HCT116 (cell line): ENCODE measurements at regions not wholly inside any gene's neighbourhood (a gene's known extent, or its start where the extent isn't known, plus 50 kb on each side); places are given as distances from the start of the nearest gene placed in this dataset.

Experiments used
- ATAC-seq: fragments of 200-7000 bp; cut with Tn5 transposase; 2 replicates; pipeline ENCODE4 v1.9.1; 2020; ENCODE audit warnings: mild to moderate bottlenecking, moderate library complexity
- BruUV-seq: library from RNA; stranded (reverse); fragments of 400-500 nt; replicated peaks from 2 replicates; lab custom pipeline; 2021; lab: Mats Ljungman, UMichigan
- CTCF ChIA-PET: fragments of 300-600 bp; sonication (Branson Sonifier 250); formaldehyde crosslinking; loops from one replicate; lab custom pipeline; 2021; ENCODE audit warnings: antibody characterized with exemption; lab: Charles Lee
- POLR2A ChIA-PET: fragments of 300-600, 350-600 bp; sonication (Branson Sonifier 250); formaldehyde crosslinking; loops from one replicate; lab custom pipeline; 2021; ENCODE audit warnings: antibody characterized with exemption; lab: Charles Lee
- RAD21 ChIA-PET, 2 experiments: fragments of 300-600 bp; sonication (Branson Sonifier 250); formaldehyde crosslinking; loops; one replicate each; lab custom pipeline; 2023; ENCODE audit warnings: low total read pairs in 2 of 2; ENCODE audit not compliant: uncharacterized antibody in 2 of 2, unreplicated experiment in 2 of 2, low non-redundant PET in 1 of 2; lab: Charles Lee
- DNase-seq: peaks from one replicate; pipeline ENCODE4 v3.0.0-alpha.2; 2010; ENCODE audit warnings: low read depth, low spot score
- H2AFZ ChIP-seq: fragments of 200-600 bp; shearing (Covaris generic), sonication (generic); 2 replicates; pipeline ENCODE4 v1.6.1; 2017; ENCODE audit warnings: low read depth, mixed run types, mixed read lengths, antibody characterized with exemption, low read length; ENCODE audit not compliant: poor library complexity, severe bottlenecking
- H3K27ac ChIP-seq: 2 replicates; pipeline ENCODE4 v1.5.1; 2012; ENCODE audit warnings: low read depth, low read length
- H3K27me3 ChIP-seq: fragments of 200-600 bp; sonication (generic); 2 replicates; pipeline ENCODE4 v1.6.1; 2016; ENCODE audit warnings: mixed run types, low read length, mixed read lengths; ENCODE audit not compliant: insufficient read depth
- H3K36me3 ChIP-seq, 2 experiments: fragments of 200-500 bp in 1 of 2; fragments of 200-600 bp in 1 of 2; sonication (Bioruptor generic) in 1 of 2; sonication (generic) in 1 of 2; 2 replicates each; pipeline versions ENCODE4 v1.5.1 to v1.6.1; 2014 to 2016; ENCODE audit warnings: low read length in 2 of 2, inconsistent platforms in 1 of 2, mixed read lengths in 1 of 2, mixed run types in 1 of 2; ENCODE audit not compliant: insufficient read depth in 2 of 2, control insufficient read depth in 1 of 2
- H3K4me1 ChIP-seq, 2 experiments: fragments of 200-600 bp in 1 of 2; sonication (generic) in 1 of 2; 2 replicates each; pipeline versions ENCODE4 v1.5.1 to v1.6.1; 2012 to 2017; ENCODE audit warnings: low read length in 2 of 2, inconsistent platforms in 1 of 2, mild to moderate bottlenecking in 1 of 2, mixed read lengths in 1 of 2, mixed run types in 1 of 2, moderate library complexity in 1 of 2; ENCODE audit not compliant: insufficient read depth in 2 of 2, control insufficient read depth in 1 of 2
- H3K4me2 ChIP-seq: fragments of 200-600 bp; sonication (generic); 2 replicates; pipeline ENCODE4 v1.6.1; 2017; ENCODE audit warnings: mixed run types, low read length, mixed read lengths
- H3K4me3 ChIP-seq, 2 experiments: fragments of 200-600 bp in 1 of 2; sonication (generic) in 1 of 2; replicated peaks in 1 of 2; 2 replicates each; pipeline ENCODE4 v1.5.1; 2011 to 2016; ENCODE audit warnings: low read length in 2 of 2, control low read depth in 1 of 2, low read depth in 1 of 2, mild to moderate bottlenecking in 1 of 2, mixed read lengths in 1 of 2, mixed run types in 1 of 2
- H3K79me2 ChIP-seq: fragments of 200-600 bp; sonication (generic); 2 replicates; pipeline ENCODE4 v1.6.1; 2017; ENCODE audit warnings: mild to moderate bottlenecking, mixed run types, low read length, moderate library complexity, mixed read lengths; ENCODE audit not compliant: insufficient read depth
- H3K9ac ChIP-seq: fragments of 200-600 bp; sonication (generic); 2 replicates; pipeline ENCODE4 v1.6.1; 2016; ENCODE audit warnings: low read length, mixed read lengths
- H3K9me2 ChIP-seq: fragments of 200-600 bp; sonication (generic), shearing (Covaris generic); 2 replicates; pipeline ENCODE4 v1.6.1; 2017; ENCODE audit warnings: mixed run types, mild to moderate bottlenecking, moderate library complexity; ENCODE audit not compliant: insufficient read depth
- H3K9me3 ChIP-seq, 2 experiments: fragments of 200-500 bp in 1 of 2; fragments of 200-600 bp in 1 of 2; sonication (Bioruptor generic) in 1 of 2; sonication (generic) in 1 of 2; 2 replicates each; pipeline ENCODE4 v1.6.1; 2014 to 2017; ENCODE audit warnings: low read length in 2 of 2, mixed read lengths in 2 of 2, inconsistent platforms in 1 of 2, low read depth in 1 of 2, mild to moderate bottlenecking in 1 of 2, mixed run types in 1 of 2, moderate library complexity in 1 of 2; ENCODE audit not compliant: control insufficient read depth in 1 of 2, insufficient read depth in 1 of 2
- H4K20me1 ChIP-seq: fragments of 200-600 bp; sonication (generic), shearing (Covaris generic); 2 replicates; pipeline ENCODE4 v1.6.1; 2017; ENCODE audit warnings: mixed run types, mild to moderate bottlenecking, moderate library complexity; ENCODE audit not compliant: insufficient read depth
- CBX3 ChIP-seq: IDR thresholded peaks from 2 replicates; pipeline ENCODE4 v1.6.1; 2012; ENCODE audit warnings: low read depth
- CTCF ChIP-seq, 3 experiments: fragments of 200-600 bp in 1 of 3; sonication (generic) in 1 of 3; IDR thresholded peaks in 2 of 3; conservative IDR thresholded peaks in 1 of 3; 2 replicates each; pipeline ENCODE4 v1.5.1; 2012 to 2017; ENCODE audit warnings: low read depth in 2 of 3, low read length in 2 of 3, antibody characterized with exemption in 1 of 3, borderline replicate concordance in 1 of 3, control low read depth in 1 of 3, mild to moderate bottlenecking in 1 of 3, mixed read lengths in 1 of 3, mixed run types in 1 of 3, moderate library complexity in 1 of 3; ENCODE audit not compliant: insufficient read depth in 1 of 3
- FOSL1 ChIP-seq: IDR thresholded peaks from 2 replicates; pipeline ENCODE4 v1.6.1; 2012; ENCODE audit warnings: low read depth
- SIN3A ChIP-seq: IDR thresholded peaks from 2 replicates; pipeline ENCODE4 v1.6.1; 2012; ENCODE audit warnings: low read depth
- SRF ChIP-seq: IDR thresholded peaks from 2 replicates; pipeline ENCODE4 v1.6.1; 2012; ENCODE audit warnings: low read depth
- TCF7L2 ChIP-seq: IDR thresholded peaks from 2 replicates; pipeline ENCODE4 v1.7.0; 2011; ENCODE audit warnings: borderline replicate concordance, inconsistent platforms; ENCODE audit not compliant: insufficient read depth, insufficient read length; ENCODE audit errors: extremely low read depth
- YY1 ChIP-seq: IDR thresholded peaks from 2 replicates; pipeline ENCODE4 v1.6.1; 2011; ENCODE audit warnings: low read length, low read depth, moderate library complexity, mild to moderate bottlenecking; ENCODE audit not compliant: insufficient replicate concordance; ENCODE audit errors: extremely low read depth
- ZFX ChIP-seq: fragments of 450-650 bp; IDR thresholded peaks from 2 replicates; pipeline ENCODE4 v1.6.1; 2017
- intact Hi-C: fragments of 100-400 bp; cut with micrococcal nuclease; formaldehyde crosslinking; loops from 2 replicates; pipeline ENCODE4 v1.10.0; 2022
- TF ChIP-seq, protein P1 (sequence below): IDR thresholded peaks from 2 replicates; pipeline ENCODE4 v1.6.1; 2012
- TF ChIP-seq, protein P2 (sequence below): IDR thresholded peaks from 2 replicates; pipeline ENCODE4 v1.6.1; 2011; ENCODE audit warnings: mild to moderate bottlenecking, low read length, moderate library complexity; ENCODE audit not compliant: insufficient replicate concordance; ENCODE audit errors: extremely low read depth
- TF ChIP-seq, protein P3 (sequence below): IDR thresholded peaks from 2 replicates; pipeline ENCODE4 v1.6.1; 2012; ENCODE audit warnings: low read depth

DNA sequence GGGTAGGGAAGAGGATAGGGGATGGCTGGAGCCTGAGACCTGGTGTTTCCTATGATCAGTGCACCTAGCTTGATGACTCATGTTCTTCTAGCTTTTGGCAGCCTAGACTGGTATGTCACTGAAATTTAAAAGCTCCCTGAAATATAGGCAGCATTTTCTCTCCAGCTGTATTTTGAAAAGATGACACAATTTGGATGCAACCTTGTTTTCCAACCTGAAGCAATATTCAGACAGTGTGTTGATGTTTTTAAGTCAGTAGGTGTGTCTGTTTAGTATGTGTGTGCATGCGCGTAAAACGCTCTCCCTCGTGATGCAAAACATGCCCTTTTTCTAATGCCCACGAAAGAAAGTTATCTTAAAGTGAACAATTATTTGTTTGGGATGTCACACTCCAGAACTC lies 58.5 kb downstream of the RPL22L1 start:
- no peak overlapping the region for H3K27ac ChIP-seq
- H3K36me3 ChIP-seq = no peaks in the 10 kb centered on the region
- no peaks in the 10 kb centered on the region for H3K9me3 ChIP-seq
- H3K4me3 ChIP-seq = no peak overlapping the region
- no peak overlapping the region for H3K4me2 ChIP-seq
- TF ChIP-seq CBX3 (no peak), TCF7L2 (no peak), SIN3A (no peak), CTCF (IDR thresholded peaks at IDR 0.05 in 2 of 3, conservative IDR thresholded peaks at IDR 0.05 in 1 of 3; ENCODE audit: borderline replicate concordance in 1 of 3, insufficient read depth in 1 of 3, low read depth in 2 of 3, low read length in 2 of 3) (no peak), SRF (no peak), YY1 (no peak), FOSL1 (no peak), ZFX (no peak)
- TF ChIP-seq, protein P1, sequence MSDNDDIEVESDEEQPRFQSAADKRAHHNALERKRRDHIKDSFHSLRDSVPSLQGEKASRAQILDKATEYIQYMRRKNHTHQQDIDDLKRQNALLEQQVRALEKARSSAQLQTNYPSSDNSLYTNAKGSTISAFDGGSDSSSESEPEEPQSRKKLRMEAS = no peak
- TF ChIP-seq, protein P2, sequence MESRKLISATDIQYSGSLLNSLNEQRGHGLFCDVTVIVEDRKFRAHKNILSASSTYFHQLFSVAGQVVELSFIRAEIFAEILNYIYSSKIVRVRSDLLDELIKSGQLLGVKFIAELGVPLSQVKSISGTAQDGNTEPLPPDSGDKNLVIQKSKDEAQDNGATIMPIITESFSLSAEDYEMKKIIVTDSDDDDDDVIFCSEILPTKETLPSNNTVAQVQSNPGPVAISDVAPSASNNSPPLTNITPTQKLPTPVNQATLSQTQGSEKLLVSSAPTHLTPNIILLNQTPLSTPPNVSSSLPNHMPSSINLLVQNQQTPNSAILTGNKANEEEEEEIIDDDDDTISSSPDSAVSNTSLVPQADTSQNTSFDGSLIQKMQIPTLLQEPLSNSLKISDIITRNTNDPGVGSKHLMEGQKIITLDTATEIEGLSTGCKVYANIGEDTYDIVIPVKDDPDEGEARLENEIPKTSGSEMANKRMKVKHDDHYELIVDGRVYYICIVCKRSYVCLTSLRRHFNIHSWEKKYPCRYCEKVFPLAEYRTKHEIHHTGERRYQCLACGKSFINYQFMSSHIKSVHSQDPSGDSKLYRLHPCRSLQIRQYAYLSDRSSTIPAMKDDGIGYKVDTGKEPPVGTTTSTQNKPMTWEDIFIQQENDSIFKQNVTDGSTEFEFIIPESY = no peak
- TF ChIP-seq, protein P3, sequence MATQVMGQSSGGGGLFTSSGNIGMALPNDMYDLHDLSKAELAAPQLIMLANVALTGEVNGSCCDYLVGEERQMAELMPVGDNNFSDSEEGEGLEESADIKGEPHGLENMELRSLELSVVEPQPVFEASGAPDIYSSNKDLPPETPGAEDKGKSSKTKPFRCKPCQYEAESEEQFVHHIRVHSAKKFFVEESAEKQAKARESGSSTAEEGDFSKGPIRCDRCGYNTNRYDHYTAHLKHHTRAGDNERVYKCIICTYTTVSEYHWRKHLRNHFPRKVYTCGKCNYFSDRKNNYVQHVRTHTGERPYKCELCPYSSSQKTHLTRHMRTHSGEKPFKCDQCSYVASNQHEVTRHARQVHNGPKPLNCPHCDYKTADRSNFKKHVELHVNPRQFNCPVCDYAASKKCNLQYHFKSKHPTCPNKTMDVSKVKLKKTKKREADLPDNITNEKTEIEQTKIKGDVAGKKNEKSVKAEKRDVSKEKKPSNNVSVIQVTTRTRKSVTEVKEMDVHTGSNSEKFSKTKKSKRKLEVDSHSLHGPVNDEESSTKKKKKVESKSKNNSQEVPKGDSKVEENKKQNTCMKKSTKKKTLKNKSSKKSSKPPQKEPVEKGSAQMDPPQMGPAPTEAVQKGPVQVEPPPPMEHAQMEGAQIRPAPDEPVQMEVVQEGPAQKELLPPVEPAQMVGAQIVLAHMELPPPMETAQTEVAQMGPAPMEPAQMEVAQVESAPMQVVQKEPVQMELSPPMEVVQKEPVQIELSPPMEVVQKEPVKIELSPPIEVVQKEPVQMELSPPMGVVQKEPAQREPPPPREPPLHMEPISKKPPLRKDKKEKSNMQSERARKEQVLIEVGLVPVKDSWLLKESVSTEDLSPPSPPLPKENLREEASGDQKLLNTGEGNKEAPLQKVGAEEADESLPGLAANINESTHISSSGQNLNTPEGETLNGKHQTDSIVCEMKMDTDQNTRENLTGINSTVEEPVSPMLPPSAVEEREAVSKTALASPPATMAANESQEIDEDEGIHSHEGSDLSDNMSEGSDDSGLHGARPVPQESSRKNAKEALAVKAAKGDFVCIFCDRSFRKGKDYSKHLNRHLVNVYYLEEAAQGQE = no peak
- TF ChIP-seq, all 23 proteins: peak for 0
- no peaks in the 10 kb centered on the region for H3K79me2 ChIP-seq
- no TSS peak for BruUV-seq
- no peaks in the 10 kb centered on the region for H4K20me1 ChIP-seq
- no peak overlapping the region for H3K9ac ChIP-seq
- no peaks in the 10 kb centered on the region for H3K27me3 ChIP-seq
- POLR2A ChIA-PET = interaction anchor here (1.9 kb wide), 1 partner anchor 398 kb away, joined by 7 read pairs; no protein-coding TSS in a partner anchor
- H2AFZ ChIP-seq = no peak overlapping the region
- no peak for ATAC-seq
- H3K4me1 ChIP-seq = peaks cover 8 to 24% of the 10 kb centered on the region in 2 experiments; a peak in 3 of 4 replicates
- CTCF ChIA-PET = interaction anchor here (0.6 to 9.7 kb wide), 23 partner anchors 9 to 641 kb away, joined by 3 to 212 read pairs (median 3); no protein-coding TSS in a partner anchor
- RAD21 ChIA-PET = interaction anchor here (0.6 to 2.0 kb wide), 5 partner anchors 10 to 400 kb away, joined by 4 to 8 read pairs (median 4); no protein-coding TSS in a partner anchor
- intact Hi-C loops = loop anchor here (10.0 kb wide), 1 partner anchor 627 kb away; the partner anchor contains the start of gene PHC3
- H3K9me2 ChIP-seq = no peaks in the 10 kb centered on the region
- DNase-seq = no peak
